HG03103 (cell line): ENCODE measurements at regions not wholly inside any gene's neighbourhood (a gene's known extent, or its start where the extent isn't known, plus 50 kb on each side); places are given as distances from the start of the nearest gene placed in this dataset.
"Not testable (repeated sequence)": the region's sequence is repeated elsewhere in the genome, so short reads cannot be mapped to it uniquely, and the experiment has no call there.

ENCODE experiments used
- ATAC-seq: cut with Tn5 transposase; IDR thresholded peaks from one replicate; pipeline ENCODE4 v1.9.1; 2021; ENCODE audit warnings: low read depth; ENCODE audit not compliant: unreplicated experiment

- no peak for ATAC-seq
Measured at GRCh38 chr5:51558682-51559081, 175.4 kb downstream of the ISL1 start.

GRCh38 chr5:51559339-51559738, 176.1 kb downstream of the ISL1 start:
- ATAC-seq = no peak

- no peak for ATAC-seq
Measured at GRCh38 chr5:51559921-51560658, 176.8 kb downstream of the ISL1 start.

- no peak for ATAC-seq
Measured at GRCh38 chr5:51566953-51567352, 183.7 kb downstream of the ISL1 start.

GRCh38 chr5:51567636-51568035, 184.4 kb downstream of the ISL1 start:
- no peak for ATAC-seq

- ATAC-seq = no peak
Measured at GRCh38 chr5:51573835-51574234, 190.6 kb downstream of the ISL1 start.

- no peak for ATAC-seq
Measured at GRCh38 chr5:51582871-51583394, 199.7 kb downstream of the ISL1 start.

GRCh38 chr5:51598026-51598425, 214.8 kb downstream of the ISL1 start:
- no peak for ATAC-seq

GRCh38 chr5:51599587-51599986, 216.3 kb downstream of the ISL1 start:
- no peak for ATAC-seq

- no peak for ATAC-seq
Measured at GRCh38 chr5:51604324-51604723, 221.1 kb downstream of the ISL1 start.

- no peak for ATAC-seq
Measured at GRCh38 chr5:51606921-51607320, 223.7 kb downstream of the ISL1 start.

- ATAC-seq = no peak
Measured at GRCh38 chr5:51618234-51618633, 235.0 kb downstream of the ISL1 start.

- ATAC-seq = no peak
Measured at GRCh38 chr5:51621156-51621555, 237.9 kb downstream of the ISL1 start.

GRCh38 chr5:51622161-51622790, 239.0 kb downstream of the ISL1 start:
- ATAC-seq = no peak

GRCh38 chr5:51625224-51625968, 242.1 kb downstream of the ISL1 start:
- ATAC-seq = no peak

- ATAC-seq = no peak
Measured at GRCh38 chr5:51632027-51632426, 248.8 kb downstream of the ISL1 start.

- ATAC-seq = no peak
Measured at GRCh38 chr5:51632793-51633192, 249.5 kb downstream of the ISL1 start.

GRCh38 chr5:51636973-51637372, 253.7 kb downstream of the ISL1 start:
- not testable (repeated sequence) for ATAC-seq

GRCh38 chr5:51644976-51645375, 261.7 kb downstream of the ISL1 start:
- no peak for ATAC-seq

- no peak for ATAC-seq
Measured at GRCh38 chr5:51646482-51646881, 263.2 kb downstream of the ISL1 start.

- no peak for ATAC-seq
Measured at GRCh38 chr5:51650824-51651223, 267.6 kb downstream of the ISL1 start.
